H1 (cell line): ENCODE measurements at regions not wholly inside any gene's neighbourhood (a gene's known extent, or its start where the extent isn't known, plus 50 kb on each side); places are given as distances from the start of the nearest gene placed in this dataset.

ENCODE experiments used
- CTCF ChIA-PET: fragments of 300-600 bp; sonication (Branson Sonifier 250); formaldehyde crosslinking; loops from one replicate; lab custom pipeline; 2021; ENCODE audit not compliant: partially characterized antibody; lab: Charles Lee
- POLR2A ChIA-PET: fragments of 300-600 bp; sonication (Branson Sonifier 250); formaldehyde crosslinking; loops from one replicate; lab custom pipeline; 2021; ENCODE audit warnings: inconsistent platforms; ENCODE audit not compliant: partially characterized antibody; lab: Charles Lee
- DNase-seq, 2 experiments: peaks; one replicate each; pipeline versions ENCODE4 v3.0.0 to v3.0.0-alpha.2; 2010 to 2022; ENCODE audit warnings: low spot score in 2 of 2, low read depth in 1 of 2, mixed read lengths in 1 of 2
- FAIRE-seq: peaks from 2 replicates; lab custom pipeline; 2011; peaks lifted over from hg19 to GRCh38; lab: Jason Lieb, UNC
- H2AFZ ChIP-seq: 2 replicates; pipeline ENCODE4 v1.8.1; 2012; ENCODE audit warnings: low read length, inconsistent platforms
- H2AK5ac ChIP-seq: 2 replicates; pipeline ENCODE4 v1.6.1; 2013; ENCODE audit warnings: low read depth, low read length
- H2BK120ac ChIP-seq: replicated peaks from 2 replicates; pipeline ENCODE3; 2013; ENCODE audit warnings: low read depth, low read length, inconsistent platforms
- H2BK12ac ChIP-seq: 2 replicates; pipeline ENCODE4 v1.6.1; 2013; ENCODE audit warnings: low read depth, low read length
- H2BK15ac ChIP-seq: 2 replicates; pipeline ENCODE4 v1.6.1; 2013; ENCODE audit warnings: low read length
- H2BK20ac ChIP-seq: 2 replicates; pipeline ENCODE4 v1.6.1; 2013; ENCODE audit warnings: low read length
- H2BK5ac ChIP-seq: 2 replicates; pipeline ENCODE4 v1.6.1; 2013; ENCODE audit warnings: low read depth, low read length
- H3K14ac ChIP-seq: 2 replicates; pipeline ENCODE4 v1.6.1; 2013; ENCODE audit warnings: inconsistent platforms; ENCODE audit not compliant: insufficient read length
- H3K18ac ChIP-seq: 2 replicates; pipeline ENCODE4 v1.6.1; 2013; ENCODE audit warnings: low read length; ENCODE audit errors: extremely low read depth
- H3K23ac ChIP-seq: 2 replicates; pipeline ENCODE4 v1.6.1; 2013; ENCODE audit warnings: inconsistent platforms; ENCODE audit not compliant: insufficient read length
- H3K23me2 ChIP-seq: 2 replicates; pipeline ENCODE4 v1.6.1; 2013; ENCODE audit warnings: low read depth, low read length
- H3K27ac ChIP-seq: 2 replicates; pipeline ENCODE4 v1.6.1; 2011; ENCODE audit warnings: low read depth, low read length, inconsistent platforms
- H3K27me3 ChIP-seq, 4 experiments: replicated peaks in 1 of 4; 1 replicate in 1 of 4; 2 replicates in 3 of 4; pipeline versions ENCODE4 v1.6.1 to v1.8.1; 2011 to 2013; ENCODE audit warnings: low read length in 3 of 4, mild to moderate bottlenecking in 3 of 4, inconsistent platforms in 2 of 4, mixed read lengths in 2 of 4, moderate library complexity in 1 of 4; ENCODE audit not compliant: control insufficient read depth in 3 of 4, insufficient read depth in 3 of 4; ENCODE audit errors: extremely low read depth in 1 of 4
- H3K36me3 ChIP-seq, 4 experiments: 2 replicates each; pipeline versions ENCODE4 v1.6.1 to v1.8.1; 2011 to 2013; ENCODE audit warnings: mild to moderate bottlenecking in 4 of 4, low read length in 3 of 4, moderate library complexity in 2 of 4, control low read depth in 1 of 4, inconsistent platforms in 1 of 4; ENCODE audit not compliant: insufficient read depth in 4 of 4, control insufficient read depth in 2 of 4
- H3K4ac ChIP-seq: replicated peaks from 2 replicates; pipeline ENCODE3; 2013; ENCODE audit warnings: low read length, low read depth, mixed read lengths, inconsistent platforms; ENCODE audit not compliant: insufficient read length
- H3K4me1 ChIP-seq, 4 experiments: replicated peaks in 1 of 4; 1 replicate in 1 of 4; 2 replicates in 3 of 4; pipeline versions ENCODE4 v1.6.1 to v1.8.1; 2011 to 2013; ENCODE audit warnings: low read length in 3 of 4, inconsistent platforms in 2 of 4, mixed read lengths in 1 of 4; ENCODE audit not compliant: insufficient read depth in 4 of 4, control insufficient read depth in 3 of 4
- H3K4me2 ChIP-seq, 2 experiments: 2 replicates each; pipeline versions ENCODE4 v1.6.1 to v1.8.1; 2011 to 2013; ENCODE audit warnings: low read depth in 2 of 2, low read length in 2 of 2, control low read depth in 1 of 2, inconsistent platforms in 1 of 2, mild to moderate bottlenecking in 1 of 2; ENCODE audit not compliant: insufficient read depth in 1 of 2
- H3K4me3 ChIP-seq, 4 experiments: fragments of 200-600, 300-600 bp in 1 of 4; sonication (generic), shearing (Covaris generic), sonication (Bioruptor Twin) in 1 of 4; 2 replicates each; pipeline versions ENCODE4 v1.5.1 to v1.8.1; 2011 to 2016; ENCODE audit warnings: low read length in 4 of 4, low read depth in 3 of 4, control low read depth in 2 of 4, inconsistent platforms in 2 of 4, mild to moderate bottlenecking in 2 of 4, mixed read lengths in 1 of 4, moderate library complexity in 1 of 4; ENCODE audit not compliant: insufficient read depth in 2 of 4; ENCODE audit errors: extremely low read depth in 1 of 4
- H3K56ac ChIP-seq: replicated peaks from 2 replicates; pipeline ENCODE3; 2013; ENCODE audit warnings: low read depth, mild to moderate bottlenecking, mixed read lengths, low read length, inconsistent platforms; ENCODE audit not compliant: insufficient read length
- H3K79me1 ChIP-seq: 2 replicates; pipeline ENCODE4 v1.6.1; 2013; ENCODE audit warnings: low read depth, low read length, control low read depth
- H3K79me2 ChIP-seq, 2 experiments: 2 replicates each; pipeline versions ENCODE4 v1.6.1 to v1.8.1; 2012 to 2013; ENCODE audit warnings: low read length in 2 of 2, mild to moderate bottlenecking in 2 of 2, inconsistent platforms in 1 of 2; ENCODE audit not compliant: insufficient read depth in 2 of 2, control insufficient read depth in 1 of 2
- H3K9ac ChIP-seq, 4 experiments: replicated peaks in 1 of 4; 1 replicate in 1 of 4; 2 replicates in 3 of 4; pipeline versions ENCODE4 v1.6.1 to v1.8.1; 2011 to 2013; ENCODE audit warnings: low read depth in 3 of 4, low read length in 3 of 4, control low read depth in 2 of 4, mild to moderate bottlenecking in 2 of 4, moderate library complexity in 2 of 4, inconsistent platforms in 1 of 4; ENCODE audit errors: extremely low read depth in 1 of 4
- H3K9me3 ChIP-seq, 2 experiments: 2 replicates each; pipeline versions ENCODE4 v1.6.1 to v1.8.1; 2012 to 2013; ENCODE audit warnings: mild to moderate bottlenecking in 2 of 2, moderate library complexity in 2 of 2, control low read depth in 1 of 2, inconsistent platforms in 1 of 2, low read depth in 1 of 2, low read length in 1 of 2, mixed read lengths in 1 of 2; ENCODE audit not compliant: insufficient read depth in 2 of 2
- H4K20me1 ChIP-seq, 2 experiments: replicated peaks in 1 of 2; 2 replicates each; pipeline versions ENCODE3 to v1.8.1; 2011 to 2013; ENCODE audit warnings: inconsistent platforms in 2 of 2, low read length in 2 of 2, mild to moderate bottlenecking in 1 of 2; ENCODE audit not compliant: insufficient read depth in 2 of 2, control insufficient read depth in 1 of 2
- H4K5ac ChIP-seq: 2 replicates; pipeline ENCODE4 v1.6.1; 2013; ENCODE audit warnings: low read length, low read depth, mixed read lengths, inconsistent platforms; ENCODE audit not compliant: insufficient read length
- H4K8ac ChIP-seq: 2 replicates; pipeline ENCODE4 v1.8.0; 2013; ENCODE audit warnings: mild to moderate bottlenecking, moderate library complexity, low read length, inconsistent platforms; ENCODE audit not compliant: insufficient read depth; ENCODE audit errors: extremely low read depth
- H4K91ac ChIP-seq: replicated peaks from 2 replicates; pipeline ENCODE3; 2013; ENCODE audit warnings: low read length, mixed read lengths, inconsistent platforms; ENCODE audit not compliant: insufficient read length
- BRCA1 ChIP-seq: IDR thresholded peaks from 2 replicates; pipeline ENCODE4 v1.6.1; 2012; ENCODE audit warnings: low read depth, low read length, improper control_type of control experiment
- CBX8 ChIP-seq: fragments of 300-800, 300-1000 bp; sonication (generic); IDR thresholded peaks from 2 replicates; pipeline ENCODE4 v1.7.1; 2016; ENCODE audit warnings: low read depth, low read length, borderline replicate concordance
- CHD1 ChIP-seq: IDR thresholded peaks from 2 replicates; pipeline ENCODE4 v1.6.1; 2012; ENCODE audit warnings: low read depth, low read length, improper control_type of control experiment
- CHD2 ChIP-seq: IDR thresholded peaks from 2 replicates; pipeline ENCODE4 v1.6.1; 2012; ENCODE audit warnings: low read length, improper control_type of control experiment
- EP300 ChIP-seq, 2 experiments: IDR thresholded peaks; 1 replicate in 1 of 2; 2 replicates in 1 of 2; pipeline ENCODE4 v1.6.1; 2011 to 2012; ENCODE audit warnings: low read depth in 2 of 2, low read length in 2 of 2, mild to moderate bottlenecking in 2 of 2, borderline replicate concordance in 1 of 2, inconsistent platforms in 1 of 2, moderate library complexity in 1 of 2
- GABPA ChIP-seq: IDR thresholded peaks from 2 replicates; pipeline ENCODE4 v1.6.1; 2011; ENCODE audit warnings: mild to moderate bottlenecking, low read length, moderate library complexity, borderline replicate concordance; ENCODE audit not compliant: insufficient read depth
- KDM5A ChIP-seq: fragments of 200-600 bp; IDR thresholded peaks from 2 replicates; pipeline ENCODE4 v1.7.1; 2012; ENCODE audit warnings: mild to moderate bottlenecking, low read length, inconsistent platforms, mixed read lengths
- MAFK ChIP-seq: IDR thresholded peaks from 2 replicates; pipeline ENCODE4 v1.6.1; 2012; ENCODE audit warnings: low read depth, mild to moderate bottlenecking, improper control_type of control experiment, low read length
- NANOG ChIP-seq: IDR thresholded peaks from 2 replicates; pipeline ENCODE4 v1.6.1; 2011; ENCODE audit warnings: low read length, low read depth, mild to moderate bottlenecking, inconsistent platforms; ENCODE audit not compliant: insufficient read depth, poor library complexity, severe bottlenecking
- NRF1 ChIP-seq: IDR thresholded peaks from 2 replicates; pipeline ENCODE4 v1.6.1; 2011; ENCODE audit warnings: mild to moderate bottlenecking, low read depth, low read length, improper control_type of control experiment
- PHF8 ChIP-seq: fragments of 200-600 bp; sonication (generic); conservative IDR thresholded peaks from 2 replicates; pipeline ENCODE4 v1.7.1; 2012; ENCODE audit warnings: low read depth, mild to moderate bottlenecking, inconsistent platforms, low read length, moderate library complexity
- RFX5 ChIP-seq: IDR thresholded peaks from 2 replicates; pipeline ENCODE4 v1.6.1; 2011; ENCODE audit warnings: low read depth, low read length, improper control_type of control experiment, borderline replicate concordance
- RXRA ChIP-seq: IDR thresholded peaks from 2 replicates; pipeline ENCODE4 v1.6.1; 2011; ENCODE audit warnings: low read depth, mild to moderate bottlenecking, low read length, moderate library complexity; ENCODE audit not compliant: insufficient read depth
- TEAD4 ChIP-seq: IDR thresholded peaks from 2 replicates; pipeline ENCODE4 v1.6.1; 2012; ENCODE audit warnings: low read depth, low read length, inconsistent platforms, mixed read lengths
- ZNF274 ChIP-seq: IDR thresholded peaks from 2 replicates; pipeline ENCODE4 v1.7.0; 2012; ENCODE audit warnings: low read length, borderline replicate concordance; ENCODE audit errors: extremely low read depth
- WGBS, 2 experiments: shearing (Covaris generic) in 1 of 2; methylation state at CpG; one replicate each; pipeline versions ENCODE4 v1.1.6 to v1.1.7; 2013 to 2015; ENCODE audit warnings: low lambda C conversion rate in 2 of 2, mixed read lengths in 2 of 2, inconsistent platforms in 1 of 2, low coverage in 1 of 2, missing lambda C conversion rate in 1 of 2; ENCODE audit not compliant: insufficient replicate concordance in 2 of 2, insufficient coverage in 1 of 2, insufficient read length in 1 of 2; ENCODE audit errors: extremely low coverage in 1 of 2, missing lambda C conversion rate in 1 of 2; 5-methylcytosine and 5-hydroxymethylcytosine counted together

GRCh38 chr14:36227344-36227743 lies 50.8 kb upstream of the PTCSC3 start:
- Histone ChIP-seq H3K36me3 (no peaks in the 10 kb centered on the region), H3K18ac (no peak overlapping the region), H3K23ac (no peak overlapping the region), H2AFZ (no peak overlapping the region), H4K20me1 (no peaks in the 10 kb centered on the region), H3K4me1 (peaks cover 0 to 7% (median 3%) of the 10 kb centered on the region in 4 experiments; a peak in 3 of 7 replicates), H3K9me3 (no peaks in the 10 kb centered on the region), H4K91ac (no peak overlapping the region), H2BK15ac (no peak overlapping the region), H3K56ac (no peak overlapping the region), H3K9ac (no peak overlapping the region), H2AK5ac (no peak overlapping the region), H3K79me1 (no peaks in the 10 kb centered on the region), H3K4ac (no peak overlapping the region), H4K8ac (no peak overlapping the region), H3K14ac (no peak overlapping the region), H2BK20ac (no peak overlapping the region), H2BK120ac (no peak overlapping the region), H3K4me3 (no peak overlapping the region), H2BK5ac (no peak overlapping the region), H4K5ac (no peak overlapping the region), H3K27ac (no peak overlapping the region), H2BK12ac (no peak overlapping the region), H3K27me3 (no peaks in the 10 kb centered on the region), H3K79me2 (no peaks in the 10 kb centered on the region), H3K4me2 (no peak overlapping the region), H3K23me2 (no peaks in the 10 kb centered on the region)
- WGBS, 2 experiments: 100% methylated on average over 1 of the region's 1 CpG; no CpG with 5 or more reads in 1 of the 2 experiments
- CTCF ChIA-PET: interaction anchor here (1.3 kb wide), 1 partner anchor 27 kb away, joined by 3 read pairs; no protein-coding TSS in a partner anchor
- POLR2A ChIA-PET: interaction anchor here (1.3 kb wide), 1 partner anchor 50 kb away, joined by 4 read pairs; no protein-coding TSS in a partner anchor
- no peak for DNase-seq
- FAIRE-seq: no peak
- TF ChIP-seq BRCA1: no peak
- no peak for TF ChIP-seq MAFK
- no peak for TF ChIP-seq KDM5A
- no peak for TF ChIP-seq RFX5
- TF ChIP-seq GABPA: no peak
- no peak for TF ChIP-seq TEAD4
- no peak for TF ChIP-seq NRF1
- no peak for TF ChIP-seq PHF8
- TF ChIP-seq EP300 (IDR thresholded peaks at IDR 0.05; ENCODE audit: borderline replicate concordance in 1 of 2, low read depth in 2 of 2, low read length in 2 of 2): no peak
- TF ChIP-seq CBX8: no peak
- no peak for TF ChIP-seq RXRA
- TF ChIP-seq CHD2: no peak
- no peak for TF ChIP-seq ZNF274
- no peak for TF ChIP-seq CHD1
- no peak for TF ChIP-seq NANOG
